GM23338 (cell line): ENCODE measurements at regions not wholly inside any gene's neighbourhood (a gene's known extent, or its start where the extent isn't known, plus 50 kb on each side); places are given as distances from the start of the nearest gene placed in this dataset.

Source experiments
- CREB1 ChIP-seq: fragments of 250-450 bp; sonication (Bioruptor Pico); IDR thresholded peaks from 2 replicates; pipeline ENCODE4 v1.5.0; 2020; ENCODE audit warnings: low read depth, mild to moderate bottlenecking, moderate library complexity
- EZH2 ChIP-seq: fragments of 200-600 bp; sonication (generic); IDR thresholded peaks from one replicate; pipeline ENCODE4 v1.8.0; 2017; ENCODE audit warnings: antibody characterized with exemption, mild to moderate bottlenecking, low read depth; ENCODE audit not compliant: unreplicated experiment
- TF ChIP-seq, protein P1 (sequence below), 2 experiments: fragments of 200-600 bp in 1 of 2; sonication (generic) in 1 of 2; conservative IDR thresholded peaks; 2 replicates each; pipeline versions ENCODE4 v1.5.1 to v1.6.1; 2016 to 2017; ENCODE audit warnings: antibody characterized with exemption in 2 of 2, low read depth in 2 of 2, mild to moderate bottlenecking in 2 of 2, moderate library complexity in 1 of 2

DNA sequence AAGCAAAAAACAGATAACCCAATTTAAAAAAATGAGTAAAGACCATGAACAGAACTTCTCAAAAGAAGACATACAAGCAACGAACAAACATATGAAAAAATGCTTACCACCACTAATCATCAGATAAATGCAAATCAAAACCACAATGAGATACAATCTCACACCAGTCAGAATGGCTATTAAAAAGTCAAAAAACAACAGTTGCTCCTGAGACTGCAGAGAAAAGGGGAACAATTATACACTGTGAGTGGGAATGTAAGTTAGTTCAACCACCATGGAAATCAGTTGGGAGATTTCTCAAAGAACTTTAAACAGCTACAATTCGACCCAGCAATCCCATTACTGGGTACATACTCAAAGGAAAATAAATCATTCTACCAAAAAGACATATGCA is 131.6 kb downstream of the PTGER3 start:
- TF ChIP-seq, protein P1, sequence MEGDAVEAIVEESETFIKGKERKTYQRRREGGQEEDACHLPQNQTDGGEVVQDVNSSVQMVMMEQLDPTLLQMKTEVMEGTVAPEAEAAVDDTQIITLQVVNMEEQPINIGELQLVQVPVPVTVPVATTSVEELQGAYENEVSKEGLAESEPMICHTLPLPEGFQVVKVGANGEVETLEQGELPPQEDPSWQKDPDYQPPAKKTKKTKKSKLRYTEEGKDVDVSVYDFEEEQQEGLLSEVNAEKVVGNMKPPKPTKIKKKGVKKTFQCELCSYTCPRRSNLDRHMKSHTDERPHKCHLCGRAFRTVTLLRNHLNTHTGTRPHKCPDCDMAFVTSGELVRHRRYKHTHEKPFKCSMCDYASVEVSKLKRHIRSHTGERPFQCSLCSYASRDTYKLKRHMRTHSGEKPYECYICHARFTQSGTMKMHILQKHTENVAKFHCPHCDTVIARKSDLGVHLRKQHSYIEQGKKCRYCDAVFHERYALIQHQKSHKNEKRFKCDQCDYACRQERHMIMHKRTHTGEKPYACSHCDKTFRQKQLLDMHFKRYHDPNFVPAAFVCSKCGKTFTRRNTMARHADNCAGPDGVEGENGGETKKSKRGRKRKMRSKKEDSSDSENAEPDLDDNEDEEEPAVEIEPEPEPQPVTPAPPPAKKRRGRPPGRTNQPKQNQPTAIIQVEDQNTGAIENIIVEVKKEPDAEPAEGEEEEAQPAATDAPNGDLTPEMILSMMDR (conservative IDR thresholded peaks at IDR 0.05; ENCODE audit: low read depth in 2 of 2), result no peak
- TF ChIP-seq EZH2 (no peak), CREB1 (no peak)
